ENCODE measurements at regions not wholly inside any gene's neighbourhood (a gene's known extent, or its start where the extent isn't known, plus 50 kb on each side); places are given as distances from the start of the nearest gene placed in this dataset.
"Not testable (repeated sequence)": the region's sequence is repeated elsewhere in the genome, so short reads cannot be mapped to it uniquely, and the experiment has no call there.

DNA sequence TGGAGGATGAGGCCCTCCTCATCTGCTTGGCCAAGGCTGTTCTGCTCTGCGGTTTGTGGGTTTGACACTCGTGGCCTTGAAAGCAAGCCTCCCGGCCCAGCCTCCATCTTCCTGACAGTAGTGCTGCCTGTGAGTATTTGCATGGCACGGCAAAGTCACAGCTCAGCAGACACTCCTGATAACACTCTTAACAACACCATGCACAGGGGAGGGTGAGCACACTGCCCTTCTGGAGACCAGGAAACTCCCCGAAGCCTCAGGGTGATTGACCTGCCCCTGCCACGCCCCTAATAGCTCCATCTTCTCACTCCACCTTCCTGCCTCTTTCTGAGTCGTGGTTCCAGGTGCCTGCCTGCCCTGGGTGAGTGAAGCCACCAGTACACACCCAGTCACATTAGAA lies 5476.6 kb upstream of the TPTE start:
- POLR2A ChIA-PET; H3K4me1 ChIP-seq (ENCODE audit: control insufficient read depth, insufficient read depth, low read length); H3K4me3 ChIP-seq (ENCODE audit: low read depth, low read length); H3K9me3 ChIP-seq (ENCODE audit: control insufficient read depth, insufficient read depth, low read depth, low read length); H3K27ac ChIP-seq (ENCODE audit: extremely low read depth, low read depth, low read length); H3K36me3 ChIP-seq (ENCODE audit: control insufficient read depth in 2 of 2, insufficient read depth in 1 of 2, low read length in 2 of 2); CTCF ChIA-PET: not testable (repeated sequence)

DNA sequence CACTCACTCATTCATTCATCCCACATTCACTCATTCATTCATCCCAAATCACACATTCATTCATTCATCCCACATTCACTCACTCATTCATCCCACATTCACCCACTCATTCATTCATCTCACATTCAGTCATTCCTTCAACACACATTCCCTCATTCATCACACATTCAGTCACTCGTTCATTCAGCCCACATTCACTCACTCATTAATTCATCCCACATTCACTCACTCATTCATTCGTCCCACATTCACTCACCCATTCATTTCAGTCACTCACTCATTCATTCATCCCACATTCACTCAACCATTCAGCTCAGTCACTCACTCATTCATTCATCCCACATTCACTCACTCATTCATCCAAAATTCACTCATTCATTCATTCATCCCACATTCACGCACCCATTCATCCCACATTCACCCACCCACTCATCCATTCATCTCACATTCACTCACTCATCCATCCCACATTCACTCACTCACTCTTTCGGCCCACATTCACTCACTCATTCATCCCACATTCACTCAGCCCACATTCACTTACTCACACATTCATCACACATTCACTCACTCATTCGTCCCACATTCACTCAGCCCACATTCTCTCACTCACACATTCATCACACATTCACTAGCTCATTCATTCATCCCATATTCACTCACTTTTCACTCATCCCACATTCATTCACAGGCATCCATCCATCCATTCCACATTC lies 5469.9 kb upstream of the TPTE start:
- POLR2A ChIA-PET; H3K27ac ChIP-seq (ENCODE audit: extremely low read depth, low read depth, low read length); H3K4me3 ChIP-seq (ENCODE audit: low read depth, low read length); H3K9me3 ChIP-seq (ENCODE audit: control insufficient read depth, insufficient read depth, low read depth, low read length); H3K36me3 ChIP-seq (ENCODE audit: control insufficient read depth in 2 of 2, insufficient read depth in 1 of 2, low read length in 2 of 2); H3K4me1 ChIP-seq (ENCODE audit: control insufficient read depth, insufficient read depth, low read length); CTCF ChIA-PET: not testable (repeated sequence)
- TF ChIP-seq ZFHX2 (tag by site-specific recombination; conservative IDR thresholded peaks at IDR 0.05), result peak; percentile 56; the same call in 1 of the 2 replicates
- TF ChIP-seq EGR2 (tag by site-specific recombination; IDR thresholded peaks at IDR 0.05; ENCODE audit: low read depth), result peak; percentile 81
- TF ChIP-seq ZNF24 (tag by site-specific recombination; IDR thresholded peaks at IDR 0.05), result peak; percentile 97
- peak; percentile 84 for TF ChIP-seq ZNF366 (tag by site-specific recombination; conservative IDR thresholded peaks at IDR 0.05)

DNA sequence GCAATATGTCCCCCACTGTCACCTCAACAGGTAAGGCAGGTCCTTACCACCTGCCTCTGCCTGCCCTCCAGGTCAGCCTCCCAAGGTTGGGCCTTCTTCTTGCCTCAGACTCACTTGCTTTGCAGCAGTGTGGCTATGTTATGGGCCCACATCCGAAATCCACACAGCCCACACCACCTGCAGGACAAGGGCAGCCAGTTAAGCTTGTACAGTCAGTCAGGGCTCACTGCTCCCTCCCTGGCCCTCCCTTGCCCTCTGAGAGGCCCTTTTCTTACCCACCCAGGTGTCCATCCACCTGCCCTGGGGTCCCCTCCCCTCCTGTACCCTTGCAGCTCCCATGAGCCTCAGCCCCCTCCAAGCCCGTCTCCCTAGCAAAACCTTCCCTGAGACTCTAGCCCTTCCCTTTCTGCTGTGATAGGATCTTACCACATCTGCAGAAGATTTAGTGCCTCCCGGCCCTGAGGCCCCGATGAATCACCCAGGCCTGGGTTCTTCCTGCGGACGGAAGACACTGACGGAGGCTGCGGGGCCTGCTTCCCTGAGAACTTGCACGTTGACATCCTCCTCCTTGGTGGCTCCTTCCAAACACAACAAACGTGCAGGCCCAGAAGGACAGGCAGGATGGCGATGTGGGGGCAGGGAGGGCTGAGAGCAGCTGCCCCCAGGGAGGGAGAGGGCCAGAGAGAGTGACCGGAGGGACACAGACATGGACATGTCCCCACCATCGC lies 5466.2 kb upstream of the TPTE start:
- CTCF ChIA-PET; H3K27ac ChIP-seq (ENCODE audit: extremely low read depth, low read depth, low read length); POLR2A ChIA-PET; H3K4me1 ChIP-seq (ENCODE audit: control insufficient read depth, insufficient read depth, low read length); H3K36me3 ChIP-seq (ENCODE audit: control insufficient read depth in 2 of 2, insufficient read depth in 1 of 2, low read length in 2 of 2); H3K4me3 ChIP-seq (ENCODE audit: low read depth, low read length); H3K9me3 ChIP-seq (ENCODE audit: control insufficient read depth, insufficient read depth, low read depth, low read length): not testable (repeated sequence)

DNA sequence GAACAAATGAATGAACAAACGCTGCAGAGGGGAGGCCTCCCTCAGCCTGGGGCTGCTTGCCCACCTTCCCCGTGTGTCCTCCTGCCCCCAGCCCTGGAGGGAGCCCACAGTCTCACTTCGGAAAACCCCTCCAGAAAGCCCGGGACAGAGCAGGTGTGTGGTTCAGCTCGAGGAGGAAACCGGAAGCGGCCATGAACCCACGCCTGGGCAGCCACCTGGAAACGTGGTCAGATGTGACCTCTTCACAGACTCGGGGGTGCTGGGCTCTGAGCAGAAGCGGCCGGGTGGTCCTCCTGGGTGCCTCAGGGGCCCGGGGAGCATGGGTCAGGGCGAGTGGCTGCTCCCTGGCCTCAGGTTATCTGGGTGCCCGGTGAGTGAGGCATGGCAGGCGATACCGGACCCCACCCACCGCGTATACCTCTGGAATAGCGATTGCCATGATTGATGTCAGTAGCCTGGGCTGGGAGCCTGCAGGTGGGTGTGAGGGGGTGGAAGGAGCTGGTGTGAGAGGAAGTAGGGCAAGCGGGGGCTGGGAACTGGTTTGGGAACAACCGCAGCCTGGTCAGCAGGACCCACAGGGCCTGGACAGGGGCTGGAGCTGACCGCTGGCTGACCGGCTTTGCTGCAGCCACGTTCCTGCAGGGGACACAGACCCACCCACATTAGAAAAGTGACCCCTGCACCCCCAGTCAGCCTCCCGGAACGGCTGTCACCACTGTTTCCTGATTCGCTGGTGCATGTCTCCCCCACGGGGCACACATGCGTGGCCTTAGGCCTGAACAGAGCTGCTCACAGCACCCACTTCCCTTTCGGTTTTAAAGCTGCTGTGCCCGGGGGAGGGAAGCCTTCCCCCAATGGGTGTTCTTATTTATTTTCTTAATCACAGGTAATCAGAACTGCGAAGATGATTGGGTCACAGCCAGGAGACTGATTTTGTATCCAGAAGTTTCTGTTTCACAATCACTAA lies 5465.1 kb upstream of the TPTE start:
- CTCF ChIA-PET; POLR2A ChIA-PET; H3K27ac ChIP-seq (ENCODE audit: extremely low read depth, low read depth, low read length); H3K9me3 ChIP-seq (ENCODE audit: control insufficient read depth, insufficient read depth, low read depth, low read length); H3K4me3 ChIP-seq (ENCODE audit: low read depth, low read length); H3K4me1 ChIP-seq (ENCODE audit: control insufficient read depth, insufficient read depth, low read length); H3K36me3 ChIP-seq (ENCODE audit: control insufficient read depth in 2 of 2, insufficient read depth in 1 of 2, low read length in 2 of 2): not testable (repeated sequence)

DNA sequence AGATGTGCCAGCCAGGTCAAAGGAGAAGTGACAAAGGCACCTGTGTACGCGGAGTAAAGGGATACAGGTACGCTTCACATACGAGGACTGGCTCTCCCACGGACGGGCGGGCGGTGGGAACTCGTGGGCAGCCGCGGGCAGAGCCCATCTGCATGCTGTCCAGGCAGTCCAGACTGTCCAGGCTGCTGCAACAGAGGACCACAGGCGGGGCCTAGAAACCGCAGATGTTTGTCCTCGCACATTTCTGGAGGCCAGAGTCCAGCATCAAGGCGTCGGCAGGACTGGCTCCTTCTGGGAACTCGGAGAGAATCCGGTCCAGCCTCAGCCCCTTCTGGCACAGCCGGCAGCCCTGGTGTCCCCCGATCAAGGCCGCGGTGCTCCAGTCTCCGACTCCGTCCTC lies 5464.3 kb upstream of the TPTE start:
- H3K9me3 ChIP-seq (ENCODE audit: control insufficient read depth, insufficient read depth, low read depth, low read length); H3K36me3 ChIP-seq (ENCODE audit: control insufficient read depth in 2 of 2, insufficient read depth in 1 of 2, low read length in 2 of 2); H3K4me1 ChIP-seq (ENCODE audit: control insufficient read depth, insufficient read depth, low read length); POLR2A ChIA-PET; H3K27ac ChIP-seq (ENCODE audit: extremely low read depth, low read depth, low read length); CTCF ChIA-PET; H3K4me3 ChIP-seq (ENCODE audit: low read depth, low read length): not testable (repeated sequence)

DNA sequence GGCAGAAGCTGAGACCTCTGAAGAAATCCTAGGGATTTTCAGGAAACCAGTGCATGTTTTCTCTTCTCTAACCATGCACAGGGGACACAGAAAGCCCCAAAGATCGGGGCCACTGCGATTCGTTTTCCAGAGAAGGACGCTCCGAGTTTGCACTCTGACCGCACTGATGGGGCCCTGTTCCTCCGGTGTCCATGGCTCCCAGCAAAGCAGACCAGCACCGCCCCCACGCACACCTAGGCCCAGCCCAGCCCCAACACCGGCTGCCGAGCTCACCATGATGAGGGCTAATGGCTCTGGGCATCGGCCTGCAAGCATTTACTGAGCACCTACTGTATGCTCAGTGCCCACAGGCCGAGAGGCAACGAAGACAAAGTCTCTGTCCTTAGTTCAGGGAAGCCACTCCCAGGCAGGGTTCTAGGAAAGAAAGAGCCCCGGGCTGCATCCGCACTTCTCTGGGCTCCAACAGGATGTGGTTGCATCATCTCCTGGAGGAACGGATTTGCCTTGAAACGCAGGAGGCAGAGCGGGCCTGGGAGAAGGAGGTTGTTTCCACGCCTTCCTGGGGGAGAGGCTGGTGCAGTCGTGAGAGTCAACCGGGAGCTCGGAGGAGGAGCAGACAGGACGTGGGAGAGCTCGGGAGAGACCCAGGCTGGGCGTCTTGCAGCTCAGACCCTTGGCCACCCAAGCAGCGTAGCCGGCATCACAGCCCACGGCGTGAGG lies 5460.9 kb upstream of the TPTE start:
- POLR2A ChIA-PET, result not testable (repeated sequence)

DNA sequence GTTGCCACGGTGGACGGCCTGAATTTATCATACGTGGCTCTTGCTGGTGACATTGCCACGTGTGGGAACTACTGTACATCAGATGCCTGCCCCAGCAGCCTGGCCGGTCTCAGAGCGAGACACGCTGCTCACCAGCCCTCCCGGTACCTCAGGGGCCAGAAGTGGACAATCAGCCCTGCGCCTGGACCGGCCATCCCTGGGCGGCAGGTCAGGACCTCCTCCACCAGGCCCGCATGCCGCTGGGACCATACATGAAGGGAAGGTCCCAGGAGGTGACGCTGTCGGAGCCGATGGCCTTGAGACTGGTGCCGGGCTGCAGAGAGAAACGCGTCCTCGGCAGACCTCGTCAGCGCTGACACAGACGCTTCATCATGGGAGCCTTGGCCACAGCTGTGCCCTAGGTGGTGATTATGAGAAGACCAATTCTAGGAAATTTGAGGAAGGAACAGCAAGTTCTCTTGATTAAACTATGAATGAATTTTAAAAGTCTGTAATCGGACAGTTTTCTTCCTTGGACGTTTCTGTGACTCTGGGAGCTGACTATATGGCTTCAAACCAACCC lies 5456.7 kb upstream of the TPTE start:
- H3K4me1 ChIP-seq (ENCODE audit: control insufficient read depth, insufficient read depth, low read length); POLR2A ChIA-PET; H3K36me3 ChIP-seq (ENCODE audit: control insufficient read depth in 2 of 2, insufficient read depth in 1 of 2, low read length in 2 of 2); H3K4me3 ChIP-seq (ENCODE audit: low read depth, low read length); H3K9me3 ChIP-seq (ENCODE audit: control insufficient read depth, insufficient read depth, low read depth, low read length); CTCF ChIA-PET; H3K27ac ChIP-seq (ENCODE audit: extremely low read depth, low read depth, low read length): not testable (repeated sequence)

More for the DNA sequence above, 5460.9 kb upstream of the TPTE start:
- CTCF ChIA-PET; H3K4me1 ChIP-seq (ENCODE audit: control insufficient read depth, insufficient read depth, low read length); H3K27ac ChIP-seq (ENCODE audit: extremely low read depth, low read depth, low read length); H3K9me3 ChIP-seq (ENCODE audit: control insufficient read depth, insufficient read depth, low read depth, low read length); H3K36me3 ChIP-seq (ENCODE audit: control insufficient read depth in 2 of 2, insufficient read depth in 1 of 2, low read length in 2 of 2); H3K4me3 ChIP-seq (ENCODE audit: low read depth, low read length): not testable (repeated sequence)

DNA sequence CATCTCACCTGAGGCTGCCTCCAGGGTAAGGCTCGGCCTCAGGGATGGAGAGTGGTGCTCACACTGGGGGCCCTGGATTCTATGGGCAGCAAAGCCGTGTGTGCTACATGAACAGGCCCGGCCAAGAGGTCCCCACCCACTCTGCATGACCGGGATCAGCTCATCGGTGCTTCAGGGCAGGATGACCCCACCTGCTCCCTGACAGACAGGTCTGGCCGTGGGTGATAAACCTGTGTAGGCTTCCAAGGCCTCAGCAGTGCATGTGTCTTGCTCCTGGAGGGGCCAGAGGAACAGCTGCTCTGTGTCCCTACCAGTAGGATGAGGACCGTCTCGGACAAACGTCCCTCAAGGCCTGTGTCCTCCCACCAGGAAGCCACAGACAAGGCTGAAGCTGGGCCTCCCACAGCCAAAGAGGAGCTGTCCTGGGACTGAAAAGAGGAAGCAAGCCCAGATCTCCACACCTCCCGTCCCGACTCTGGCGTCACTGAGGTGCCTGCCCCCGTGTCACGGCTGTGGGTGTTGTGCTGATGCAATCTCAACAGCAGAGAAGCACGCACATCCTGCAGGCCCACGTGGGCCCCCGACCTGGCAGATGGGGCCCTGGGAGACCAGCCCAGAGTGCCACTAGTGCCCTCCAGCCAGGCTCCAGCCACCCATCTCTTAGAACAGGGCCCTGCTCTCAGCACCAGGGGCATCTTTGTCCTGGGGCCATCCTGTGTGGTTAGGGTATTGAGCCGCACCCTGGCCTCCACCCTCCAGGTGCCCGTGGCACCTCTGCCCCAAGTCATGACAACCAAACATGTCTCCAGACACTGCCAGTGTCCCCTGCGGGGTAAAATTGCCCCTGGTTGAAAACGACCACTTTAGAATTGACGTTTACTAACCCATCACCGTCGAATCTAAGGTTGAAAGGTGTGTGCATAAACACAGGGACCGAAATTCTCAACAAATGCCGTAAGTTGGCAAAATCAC lies 5455.9 kb upstream of the TPTE start:
- H3K9me3 ChIP-seq (ENCODE audit: control insufficient read depth, insufficient read depth, low read depth, low read length); H3K36me3 ChIP-seq (ENCODE audit: control insufficient read depth in 2 of 2, insufficient read depth in 1 of 2, low read length in 2 of 2); H3K4me3 ChIP-seq (ENCODE audit: low read depth, low read length); POLR2A ChIA-PET; CTCF ChIA-PET; H3K4me1 ChIP-seq (ENCODE audit: control insufficient read depth, insufficient read depth, low read length); H3K27ac ChIP-seq (ENCODE audit: extremely low read depth, low read depth, low read length): not testable (repeated sequence)

Data from HEK293 (cell line).